Prostate gland (tissue), 2 donors: ENCODE measurements at regions not wholly inside any gene's neighbourhood (a gene's known extent, or its start where the extent isn't known, plus 50 kb on each side); places are given as distances from the start of the nearest gene placed in this dataset.

ENCODE experiments used
- POLR2A ChIP-seq: fragments of 450-650 bp; IDR thresholded peaks from one replicate; pipeline ENCODE4 v1.6.1; 2016; ENCODE audit warnings: antibody characterized with exemption, mild to moderate bottlenecking
- TF ChIP-seq, protein P1 (sequence below), 4 experiments: fragments of 200-600 bp in 2 of 4; fragments of 450-650 bp in 2 of 4; sonication (generic) in 2 of 4; IDR thresholded peaks; 1 replicate in 3 of 4; 2 replicates in 1 of 4; pipeline ENCODE4 v1.5.1; 2016 to 2019; ENCODE audit warnings: antibody characterized with exemption in 4 of 4, mild to moderate bottlenecking in 2 of 4, moderate library complexity in 2 of 4

DNA sequence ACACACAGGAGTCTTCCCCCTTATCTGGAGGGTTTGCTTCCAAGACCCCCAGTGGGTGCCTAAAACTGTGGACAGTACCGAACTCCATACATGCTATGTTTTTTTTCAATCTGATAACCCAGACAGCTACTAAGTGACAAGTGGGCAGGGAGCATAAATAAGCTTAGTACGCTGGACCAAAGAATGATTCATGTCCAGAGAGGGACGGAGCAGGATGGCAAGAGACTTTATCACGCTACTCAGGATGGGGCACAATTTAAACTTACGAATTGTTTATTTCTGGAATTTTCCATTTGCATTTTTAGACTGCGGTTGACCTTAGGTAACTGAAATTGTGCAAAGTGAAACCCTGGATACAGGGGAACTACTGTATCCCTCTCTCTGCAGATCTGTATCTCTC is 410.0 kb upstream of the MKI67 start:
- no peak for TF ChIP-seq POLR2A
- TF ChIP-seq, protein P1, sequence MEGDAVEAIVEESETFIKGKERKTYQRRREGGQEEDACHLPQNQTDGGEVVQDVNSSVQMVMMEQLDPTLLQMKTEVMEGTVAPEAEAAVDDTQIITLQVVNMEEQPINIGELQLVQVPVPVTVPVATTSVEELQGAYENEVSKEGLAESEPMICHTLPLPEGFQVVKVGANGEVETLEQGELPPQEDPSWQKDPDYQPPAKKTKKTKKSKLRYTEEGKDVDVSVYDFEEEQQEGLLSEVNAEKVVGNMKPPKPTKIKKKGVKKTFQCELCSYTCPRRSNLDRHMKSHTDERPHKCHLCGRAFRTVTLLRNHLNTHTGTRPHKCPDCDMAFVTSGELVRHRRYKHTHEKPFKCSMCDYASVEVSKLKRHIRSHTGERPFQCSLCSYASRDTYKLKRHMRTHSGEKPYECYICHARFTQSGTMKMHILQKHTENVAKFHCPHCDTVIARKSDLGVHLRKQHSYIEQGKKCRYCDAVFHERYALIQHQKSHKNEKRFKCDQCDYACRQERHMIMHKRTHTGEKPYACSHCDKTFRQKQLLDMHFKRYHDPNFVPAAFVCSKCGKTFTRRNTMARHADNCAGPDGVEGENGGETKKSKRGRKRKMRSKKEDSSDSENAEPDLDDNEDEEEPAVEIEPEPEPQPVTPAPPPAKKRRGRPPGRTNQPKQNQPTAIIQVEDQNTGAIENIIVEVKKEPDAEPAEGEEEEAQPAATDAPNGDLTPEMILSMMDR (IDR thresholded peaks at IDR 0.05): no peak
